ENCODE measurements at regions not wholly inside any gene's neighbourhood (a gene's known extent, or its start where the extent isn't known, plus 50 kb on each side); places are given as distances from the start of the nearest gene placed in this dataset.

- TF ChIP-seq CTCF (IDR thresholded peaks at IDR 0.05; ENCODE audit: low read depth, low read length), result no peak
- H3K9me3 ChIP-seq, result no peaks in the 10 kb centered on the region
- no peak for DNase-seq
Observed at GRCh38 chr9:28086881-28087280, 513.6 kb upstream of the C9orf72 start.

GRCh38 chr9:28092981-28093936, 520.0 kb upstream of the C9orf72 start:
- Histone ChIP-seq H3K9me3 (no peaks in the 10 kb centered on the region), H3K36me3 (no peaks in the 10 kb centered on the region), H3K4me3 (ENCODE audit: low read depth, low read length) (no peak overlapping the region), H3K4me1 (no peaks in the 10 kb centered on the region), H3K27me3 (no peaks in the 10 kb centered on the region)
- no peak for TF ChIP-seq CTCF (IDR thresholded peaks at IDR 0.05; ENCODE audit: low read depth, low read length)
- DNase-seq, result no peak

More at GRCh38 chr9:28086881-28087280, 513.6 kb upstream of the C9orf72 start:
- H3K27me3 ChIP-seq, result no peaks in the 10 kb centered on the region
- no peaks in the 10 kb centered on the region for H3K36me3 ChIP-seq
- H3K4me1 ChIP-seq, result peaks cover 3% of the 10 kb centered on the region; the same call in 1 of the 2 replicates
- H3K4me3 ChIP-seq (ENCODE audit: low read depth, low read length), result no peak overlapping the region

- no peak overlapping the region for H3K4me3 ChIP-seq (ENCODE audit: low read depth, low read length)
- no peaks in the 10 kb centered on the region for H3K27me3 ChIP-seq
- TF ChIP-seq CTCF (IDR thresholded peaks at IDR 0.05; ENCODE audit: low read depth, low read length), result no peak
- H3K9me3 ChIP-seq, result no peaks in the 10 kb centered on the region
- no peaks in the 10 kb centered on the region for H3K4me1 ChIP-seq
- no peaks in the 10 kb centered on the region for H3K36me3 ChIP-seq
- no peak for DNase-seq
Observed at GRCh38 chr9:28101509-28101908, 528.2 kb upstream of the C9orf72 start.

GRCh38 chr9:28105001-28105400, 531.7 kb upstream of the C9orf72 start:
- no peak for TF ChIP-seq CTCF (IDR thresholded peaks at IDR 0.05; ENCODE audit: low read depth, low read length)
- Histone ChIP-seq H3K4me3 (ENCODE audit: low read depth, low read length) (no peak overlapping the region), H3K27me3 (no peaks in the 10 kb centered on the region), H3K36me3 (no peaks in the 10 kb centered on the region), H3K4me1 (no peaks in the 10 kb centered on the region), H3K9me3 (no peaks in the 10 kb centered on the region)
- no peak for DNase-seq

- Histone ChIP-seq H3K4me3 (ENCODE audit: low read depth, low read length) (no peak overlapping the region), H3K27me3 (no peaks in the 10 kb centered on the region), H3K36me3 (no peaks in the 10 kb centered on the region), H3K4me1 (peaks cover 18% of the 10 kb centered on the region), H3K9me3 (no peaks in the 10 kb centered on the region; the same call in 1 of the 2 replicates)
- no peak for DNase-seq
- TF ChIP-seq CTCF (IDR thresholded peaks at IDR 0.05; ENCODE audit: low read depth, low read length), result no peak
Observed at GRCh38 chr9:28120184-28120583, 546.9 kb upstream of the C9orf72 start.

GRCh38 chr9:28120626-28121025, 547.3 kb upstream of the C9orf72 start:
- no peak for DNase-seq
- H3K4me3 ChIP-seq (ENCODE audit: low read depth, low read length), result no peak overlapping the region
- no peaks in the 10 kb centered on the region for H3K27me3 ChIP-seq
- no peak for TF ChIP-seq CTCF (IDR thresholded peaks at IDR 0.05; ENCODE audit: low read depth, low read length)
- H3K36me3 ChIP-seq, result no peaks in the 10 kb centered on the region
- no peaks in the 10 kb centered on the region; the same call in 1 of the 2 replicates for H3K9me3 ChIP-seq
- peaks cover 18% of the 10 kb centered on the region for H3K4me1 ChIP-seq
